Suprapubic skin (tissue), 4 donors: ENCODE measurements at regions not wholly inside any gene's neighbourhood (a gene's known extent, or its start where the extent isn't known, plus 50 kb on each side); places are given as distances from the start of the nearest gene placed in this dataset.

Experiments
- DNase-seq, 2 donors: peaks; one replicate each; pipeline ENCODE4 v3.0.0-alpha.2; 2019; ENCODE audit warnings: low spot score in 2 of 2
- H3K27ac ChIP-seq: fragments of 200-600 bp; sonication (generic); one replicate; pipeline ENCODE4 v1.5.1; 2019
- H3K27me3 ChIP-seq: fragments of 200-600 bp; sonication (generic); one replicate; pipeline ENCODE4 v1.5.1; 2019
- H3K36me3 ChIP-seq: fragments of 200-600 bp; sonication (generic); one replicate; pipeline ENCODE4 v1.5.1; 2019
- H3K4me1 ChIP-seq: fragments of 200-600 bp; sonication (generic); one replicate; pipeline ENCODE4 v1.5.1; 2019
- H3K4me3 ChIP-seq: fragments of 200-600 bp; sonication (generic); one replicate; pipeline ENCODE4 v1.5.1; 2019; ENCODE audit warnings: mild to moderate bottlenecking
- H3K9me3 ChIP-seq: fragments of 200-600 bp; sonication (generic); one replicate; pipeline ENCODE4 v1.5.1; 2019
- CTCF ChIP-seq, 2 donors: fragments of 200-600 bp in 1 of 2; fragments of 450-650 bp in 1 of 2; sonication (generic) in 1 of 2; IDR thresholded peaks; one replicate each; pipeline ENCODE4 v1.5.1; 2016 to 2019; ENCODE audit warnings: antibody characterized with exemption in 2 of 2, mild to moderate bottlenecking in 1 of 2, moderate library complexity in 1 of 2
- EP300 ChIP-seq: sonication (generic); formaldehyde crosslinking; IDR thresholded peaks from one replicate; pipeline ENCODE4 v1.6.1; 2017; ENCODE audit warnings: antibody characterized with exemption
- POLR2A ChIP-seq, 2 donors: fragments of 450-650 bp; IDR thresholded peaks; one replicate each; pipeline ENCODE4 v1.6.1; 2017; ENCODE audit warnings: antibody characterized with exemption in 2 of 2, mild to moderate bottlenecking in 2 of 2, moderate library complexity in 2 of 2
- POLR2AphosphoS5 ChIP-seq, 3 donors: sonication (generic); formaldehyde crosslinking; IDR thresholded peaks; one replicate each; pipeline ENCODE4 v1.6.1; 2017; ENCODE audit warnings: antibody characterized with exemption in 3 of 3
- WGBS: methylation state at CpG from one replicate; pipeline ENCODE4 v1.1.5; 2018; 5-methylcytosine and 5-hydroxymethylcytosine counted together

GRCh38 chr13:81848291-81848690 is 1507.4 kb upstream of the SPRY2 start:
- no peak overlapping the region for H3K4me3 ChIP-seq
- no peaks in the 10 kb centered on the region for H3K27me3 ChIP-seq
- no peak for DNase-seq
- no peaks in the 10 kb centered on the region for H3K36me3 ChIP-seq
- no peaks in the 10 kb centered on the region for H3K9me3 ChIP-seq
- no peak overlapping the region for H3K27ac ChIP-seq
- no peak for TF ChIP-seq POLR2AphosphoS5 (IDR thresholded peaks at IDR 0.05)
- TF ChIP-seq EP300, result no peak
- TF ChIP-seq CTCF (IDR thresholded peaks at IDR 0.05), result no peak
- no peak for TF ChIP-seq POLR2A (IDR thresholded peaks at IDR 0.05)
- H3K4me1 ChIP-seq, result no peaks in the 10 kb centered on the region

- H3K4me3 ChIP-seq, result no peak overlapping the region
- no peaks in the 10 kb centered on the region for H3K4me1 ChIP-seq
- H3K27ac ChIP-seq, result no peak overlapping the region
- WGBS, result 88% methylated on average over 2 of the region's 2 CpGs
- H3K36me3 ChIP-seq, result no peaks in the 10 kb centered on the region
- H3K27me3 ChIP-seq, result no peaks in the 10 kb centered on the region
- H3K9me3 ChIP-seq, result no peaks in the 10 kb centered on the region
- TF ChIP-seq EP300, result no peak
- no peak for TF ChIP-seq POLR2A (IDR thresholded peaks at IDR 0.05)
- TF ChIP-seq POLR2AphosphoS5 (IDR thresholded peaks at IDR 0.05), result no peak
- TF ChIP-seq CTCF (IDR thresholded peaks at IDR 0.05), result no peak
- DNase-seq, result no peak
Observed at GRCh38 chr13:81846771-81847170, 1505.8 kb upstream of the SPRY2 start.

GRCh38 chr13:81821259-81821658 is 1480.3 kb upstream of the SPRY2 start:
- no peak for TF ChIP-seq POLR2AphosphoS5 (IDR thresholded peaks at IDR 0.05)
- no peak for TF ChIP-seq CTCF (IDR thresholded peaks at IDR 0.05)
- no peak for TF ChIP-seq EP300
- TF ChIP-seq POLR2A (IDR thresholded peaks at IDR 0.05), result no peak
- H3K4me3 ChIP-seq, result no peak overlapping the region
- no peaks in the 10 kb centered on the region for H3K27me3 ChIP-seq
- no peaks in the 10 kb centered on the region for H3K4me1 ChIP-seq
- no peaks in the 10 kb centered on the region for H3K36me3 ChIP-seq
- H3K27ac ChIP-seq, result no peak overlapping the region
- H3K9me3 ChIP-seq, result no peaks in the 10 kb centered on the region
- 94% methylated on average over 11 of the region's 11 CpGs for WGBS
- no peak for DNase-seq

GRCh38 chr13:81800433-81800832 is 1459.5 kb upstream of the SPRY2 start:
- no peaks in the 10 kb centered on the region for H3K36me3 ChIP-seq
- no peaks in the 10 kb centered on the region for H3K9me3 ChIP-seq
- H3K27ac ChIP-seq, result no peak overlapping the region
- H3K27me3 ChIP-seq, result no peaks in the 10 kb centered on the region
- no peak for TF ChIP-seq POLR2A (IDR thresholded peaks at IDR 0.05)
- TF ChIP-seq CTCF (IDR thresholded peaks at IDR 0.05), result no peak
- TF ChIP-seq EP300, result no peak
- no peak for TF ChIP-seq POLR2AphosphoS5 (IDR thresholded peaks at IDR 0.05)
- H3K4me1 ChIP-seq, result no peaks in the 10 kb centered on the region
- no peak overlapping the region for H3K4me3 ChIP-seq
- WGBS, result 76% methylated on average over 1 of the region's 1 CpG
- no peak for DNase-seq

GRCh38 chr13:81795710-81796109 is 1454.8 kb upstream of the SPRY2 start:
- DNase-seq, result no peak
- Histone ChIP-seq H3K4me3 (no peak overlapping the region), H3K27ac (no peak overlapping the region), H3K27me3 (no peaks in the 10 kb centered on the region), H3K9me3 (no peaks in the 10 kb centered on the region), H3K4me1 (no peaks in the 10 kb centered on the region), H3K36me3 (no peaks in the 10 kb centered on the region)
- TF ChIP-seq POLR2AphosphoS5 (IDR thresholded peaks at IDR 0.05) (no peak), CTCF (IDR thresholded peaks at IDR 0.05) (no peak), EP300 (no peak), POLR2A (IDR thresholded peaks at IDR 0.05) (no peak)
- WGBS, result 38% methylated on average over 1 of the region's 1 CpG
